GM18505 (cell line): ENCODE measurements at regions not wholly inside any gene's neighbourhood (a gene's known extent, or its start where the extent isn't known, plus 50 kb on each side); places are given as distances from the start of the nearest gene placed in this dataset.
"Not testable (repeated sequence)": the region's sequence is repeated elsewhere in the genome, so short reads cannot be mapped to it uniquely, and the experiment has no call there.

Experiments
- ATAC-seq: cut with Tn5 transposase; IDR thresholded peaks from one replicate; pipeline ENCODE4 v1.9.1; 2021; ENCODE audit not compliant: unreplicated experiment
- POLR2A ChIP-seq: IDR thresholded peaks from 4 replicates; pipeline ENCODE4 v1.6.1; 2011; ENCODE audit warnings: borderline replicate concordance; ENCODE audit not compliant: insufficient read depth, insufficient read length; ENCODE audit errors: extremely low read depth

DNA sequence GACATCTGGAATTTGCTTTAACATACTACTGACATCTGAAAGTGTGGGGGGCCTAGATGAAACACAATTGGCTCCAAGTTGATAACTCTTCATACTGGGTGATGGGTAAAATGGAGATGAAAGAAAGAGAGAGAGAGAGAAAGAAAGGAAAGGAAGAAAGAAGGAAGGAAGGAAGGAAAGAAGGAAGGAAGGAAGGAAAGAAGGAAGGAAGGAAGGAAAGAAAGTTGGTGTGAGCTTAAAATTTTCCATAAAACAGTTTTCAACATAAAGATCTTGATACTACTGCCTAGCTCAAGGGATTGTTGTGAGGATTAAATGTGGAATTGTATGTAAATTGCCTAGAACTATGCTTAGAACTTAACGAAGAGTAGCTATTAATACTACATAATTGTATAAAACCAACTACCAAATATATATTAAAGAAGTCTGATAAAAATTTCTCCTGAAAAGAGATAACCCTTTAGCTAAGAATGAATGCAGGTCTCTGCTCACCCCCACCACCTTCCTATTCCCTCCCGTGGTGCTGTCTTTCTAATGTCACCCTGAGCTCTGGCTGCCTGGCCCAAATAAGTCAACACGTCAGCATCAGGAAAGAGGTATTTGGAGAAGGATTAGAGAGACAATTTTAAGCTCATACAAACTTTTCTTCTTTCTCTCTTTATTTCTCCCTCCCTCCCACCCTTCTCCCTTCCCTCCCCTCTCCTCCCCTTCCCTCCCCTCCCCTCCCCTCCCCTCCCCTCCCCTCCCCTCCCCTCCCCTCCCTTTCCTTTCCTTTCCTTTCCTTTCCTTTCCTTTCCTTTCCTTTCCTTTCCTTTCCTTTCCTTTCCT, 89.3 kb upstream of the SGIP1 start:
- ATAC-seq: no peak

GRCh38 chr1:66445492-66446181, 88.3 kb upstream of the SGIP1 start:
- peak; percentile 31 for TF ChIP-seq POLR2A
- peak; percentile 82 for ATAC-seq

More for the DNA sequence above, 89.3 kb upstream of the SGIP1 start:
- TF ChIP-seq POLR2A: no peak

DNA sequence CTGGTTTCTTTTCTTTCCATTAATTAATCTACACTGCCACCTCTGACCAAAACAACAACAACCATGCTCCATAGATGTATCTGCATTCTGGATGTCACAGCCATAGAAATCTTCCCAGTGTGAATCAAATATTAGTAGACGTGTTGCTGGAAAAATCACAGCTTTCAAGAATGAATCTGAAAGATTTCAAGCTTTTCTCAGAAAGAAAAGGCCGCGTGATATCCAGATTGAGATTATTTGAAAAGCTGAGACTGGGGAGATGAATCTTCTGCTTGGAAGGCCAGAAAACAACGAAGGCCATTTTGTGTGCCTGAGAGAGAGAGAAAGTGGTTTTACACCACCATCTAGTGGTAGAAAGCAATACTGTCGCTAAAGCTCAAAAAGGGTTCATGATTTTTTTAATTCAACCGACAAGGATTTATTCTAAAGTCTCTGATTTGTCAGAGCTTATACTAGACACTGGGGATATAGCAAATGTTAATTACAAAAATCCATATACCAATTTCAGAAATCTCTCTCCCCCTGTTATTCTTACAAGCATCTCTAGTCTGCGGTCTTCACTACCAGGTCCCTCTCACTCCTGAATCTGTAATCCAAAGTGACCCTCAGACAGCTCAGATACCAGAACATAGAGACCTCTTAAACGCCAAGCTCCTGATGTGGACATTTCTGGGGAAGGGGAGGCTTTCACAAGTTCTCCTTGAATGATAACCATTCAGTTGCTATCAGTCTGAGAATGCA, 87.5 kb upstream of the SGIP1 start:
- ATAC-seq: peak; percentile 54
- no peak for TF ChIP-seq POLR2A

DNA sequence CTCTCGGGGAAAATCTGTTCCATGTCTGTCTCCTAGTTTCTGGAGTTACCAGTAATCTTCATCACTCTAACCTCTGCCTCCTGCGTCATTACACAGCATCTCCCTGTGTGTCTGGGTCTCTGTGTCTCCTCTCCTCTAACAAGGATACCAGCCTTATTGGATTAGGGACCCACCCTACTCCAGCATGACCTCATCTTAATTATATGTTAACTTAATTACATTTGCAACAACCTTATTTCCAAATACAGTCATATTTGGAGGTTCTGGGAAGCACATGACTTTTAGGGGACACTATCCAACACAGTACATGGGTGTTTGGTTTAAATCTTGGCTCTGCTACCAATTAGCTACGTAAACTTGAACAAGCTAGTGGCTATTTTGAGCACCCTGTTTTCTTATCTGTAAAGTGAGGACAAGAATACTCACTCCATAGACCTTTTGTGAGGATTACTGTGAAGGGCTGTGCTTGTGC, 83.9 kb upstream of the SGIP1 start:
- no peak for ATAC-seq
- no peak for TF ChIP-seq POLR2A

DNA sequence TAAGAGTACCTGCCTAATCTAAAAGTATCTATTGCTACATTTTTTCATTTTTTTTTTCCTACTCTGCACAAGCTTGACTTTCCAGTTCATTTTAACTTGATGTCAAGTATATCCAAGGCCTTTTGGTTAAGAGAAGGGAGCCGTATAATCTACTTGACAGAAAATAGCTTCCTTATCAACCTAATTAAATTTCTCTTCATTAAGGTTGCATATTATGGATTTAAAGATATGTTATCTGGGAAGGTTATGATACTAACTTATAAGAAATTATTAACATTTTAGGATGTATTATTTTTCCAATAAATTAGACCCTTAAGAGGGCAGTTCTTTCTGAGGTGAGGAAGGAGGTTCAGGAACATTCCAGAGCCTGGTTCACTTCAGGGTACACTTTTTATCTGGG, 83.1 kb upstream of the SGIP1 start:
- no peak for ATAC-seq

GRCh38 chr1:66452162-66452561, 81.8 kb upstream of the SGIP1 start:
- no peak for TF ChIP-seq POLR2A
- no peak for ATAC-seq

More for the DNA sequence above, 83.1 kb upstream of the SGIP1 start:
- no peak for TF ChIP-seq POLR2A

DNA sequence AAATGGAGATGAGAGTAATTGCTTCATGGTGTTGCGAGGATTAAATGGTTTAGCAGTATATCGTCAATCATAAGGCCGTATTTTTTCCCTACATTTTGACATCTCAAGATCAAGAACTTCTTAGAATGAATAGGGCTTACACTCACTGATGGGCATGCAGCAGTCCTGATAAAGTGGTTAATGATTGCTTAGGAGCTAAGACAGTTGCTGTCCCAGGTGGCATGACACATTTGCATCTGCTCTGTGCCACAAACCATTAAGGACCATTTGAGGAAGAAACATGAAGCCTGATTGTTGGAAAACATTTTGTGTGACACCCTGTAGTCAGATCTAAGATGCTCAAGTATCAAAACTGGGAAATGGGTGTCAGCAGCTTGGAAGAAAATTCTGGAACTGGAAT, 81.0 kb upstream of the SGIP1 start:
- no peak for TF ChIP-seq POLR2A
- no peak for ATAC-seq

GRCh38 chr1:66455446-66455845, 78.5 kb upstream of the SGIP1 start:
- no peak for ATAC-seq

DNA sequence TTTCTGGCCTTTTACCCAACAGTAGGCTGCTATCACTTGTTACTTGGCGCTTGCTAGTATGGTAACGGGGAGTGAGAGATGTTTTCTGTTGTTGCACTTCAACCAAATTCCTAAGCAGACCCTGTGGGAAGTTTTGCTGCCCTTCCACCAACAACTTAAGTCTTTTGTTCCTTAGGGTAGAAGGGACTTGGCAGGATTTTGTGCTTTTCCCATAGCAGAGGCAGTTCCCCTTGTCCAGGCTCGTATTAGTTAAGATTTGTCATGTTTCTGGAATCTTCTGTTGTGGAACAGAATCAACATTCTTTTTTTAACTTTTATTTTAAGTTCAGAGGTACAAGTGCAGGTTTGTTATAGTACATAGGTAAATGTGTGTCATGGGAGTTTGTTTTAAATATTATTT, 73.2 kb upstream of the SGIP1 start:
- ATAC-seq: no peak
- TF ChIP-seq POLR2A: no peak

More at GRCh38 chr1:66455446-66455845, 78.5 kb upstream of the SGIP1 start:
- no peak for TF ChIP-seq POLR2A

DNA sequence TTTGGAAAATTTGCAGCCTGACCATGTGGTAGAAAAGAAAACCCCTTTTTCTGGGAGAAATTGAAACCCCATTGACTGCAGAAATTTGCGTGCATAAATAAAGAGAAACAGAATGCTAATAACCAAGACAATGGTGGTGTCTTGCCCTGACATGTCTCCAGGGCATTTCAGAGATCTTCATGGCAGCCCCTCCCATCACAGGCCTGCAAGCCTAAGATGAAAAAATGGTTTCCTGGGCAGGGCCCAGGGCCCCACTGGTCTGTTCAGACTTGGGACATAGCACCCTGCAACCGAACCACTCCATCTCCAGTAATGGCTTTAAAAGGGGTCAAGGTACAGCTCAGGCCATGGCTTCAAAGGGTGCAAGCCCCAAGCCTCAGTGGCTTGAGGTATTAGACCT, 71.6 kb upstream of the SGIP1 start:
- no peak for TF ChIP-seq POLR2A
- no peak for ATAC-seq

DNA sequence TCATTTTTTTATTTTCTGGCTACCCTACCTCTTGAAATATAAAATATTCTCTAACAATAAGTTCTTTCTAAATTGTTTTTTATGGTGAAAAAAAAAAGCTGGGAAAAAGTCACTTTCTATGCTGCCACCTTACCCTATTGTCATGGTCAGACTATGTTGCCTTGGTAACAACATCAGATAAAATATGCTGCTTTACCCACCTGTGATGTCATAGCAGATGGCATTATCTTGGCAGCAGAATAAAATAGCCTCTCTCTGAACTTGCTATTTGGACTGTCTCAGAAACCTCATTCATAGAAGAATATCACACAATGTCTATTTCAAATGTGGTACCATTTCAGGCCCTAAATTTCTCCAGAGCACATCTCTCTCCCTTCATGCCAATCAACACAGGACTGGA, 69.6 kb upstream of the SGIP1 start:
- no peak for ATAC-seq

GRCh38 chr1:66464802-66465201, 69.2 kb upstream of the SGIP1 start:
- no peak for ATAC-seq
- TF ChIP-seq POLR2A: no peak

More for the DNA sequence above, 69.6 kb upstream of the SGIP1 start:
- no peak for TF ChIP-seq POLR2A

- ATAC-seq: not testable (repeated sequence)
Observed at GRCh38 chr1:66466695-66467094, 67.3 kb upstream of the SGIP1 start.
